Spleen (tissue), 11 donors: ENCODE measurements at regions not wholly inside any gene's neighbourhood (a gene's known extent, or its start where the extent isn't known, plus 50 kb on each side); places are given as distances from the start of the nearest gene placed in this dataset.

Experiments
- DNase-seq: peaks from one replicate; pipeline ENCODE4 v3.0.0-alpha.2; 2020
- H3K27ac ChIP-seq, 8 donors: fragments of 200-600 bp; sonication (generic) in 7 of 8; 1 replicate in 4 of 8; 2 replicates in 4 of 8; pipeline versions ENCODE4 v1.5.0 to v1.8.0; 2016 to 2021; ENCODE audit warnings: inconsistent platforms in 4 of 8, mild to moderate bottlenecking in 4 of 8, moderate library complexity in 1 of 8
- H3K27me3 ChIP-seq, 7 donors: fragments of 200-600 bp; sonication (generic) in 6 of 7; replicated peaks in 1 of 7; 1 replicate in 4 of 7; 2 replicates in 3 of 7; pipeline versions ENCODE4 v1.5.0 to v1.8.0; 2016 to 2021; ENCODE audit warnings: inconsistent platforms in 3 of 7, mild to moderate bottlenecking in 1 of 7
- H3K36me3 ChIP-seq, 6 donors: fragments of 200-600 bp; sonication (generic) in 5 of 6; 1 replicate in 4 of 6; 2 replicates in 2 of 6; pipeline versions ENCODE4 v1.5.0 to v1.8.0; 2016 to 2021; ENCODE audit warnings: inconsistent platforms in 2 of 6
- H3K4me1 ChIP-seq, 6 donors: fragments of 200-600 bp; sonication (generic) in 5 of 6; 1 replicate in 3 of 6; 2 replicates in 3 of 6; pipeline versions ENCODE4 v1.5.0 to v1.8.0; 2016 to 2021; ENCODE audit warnings: inconsistent platforms in 3 of 6
- H3K4me3 ChIP-seq, 8 donors: fragments of 200-600 bp; sonication (generic) in 7 of 8; 1 replicate in 4 of 8; 2 replicates in 4 of 8; pipeline versions ENCODE4 v1.5.0 to v1.8.0; 2016 to 2021; ENCODE audit warnings: inconsistent platforms in 4 of 8, mild to moderate bottlenecking in 4 of 8, moderate library complexity in 2 of 8
- H3K9me3 ChIP-seq, 8 donors: fragments of 200-600 bp; sonication (generic) in 7 of 8; 1 replicate in 4 of 8; 2 replicates in 4 of 8; pipeline versions ENCODE4 v1.5.0 to v1.8.0; 2016 to 2021; ENCODE audit warnings: inconsistent platforms in 4 of 8
- POLR2A ChIP-seq, 3 donors: fragments of 450-650 bp; IDR thresholded peaks; one replicate each; pipeline ENCODE4 v1.5.1; 2017; ENCODE audit warnings: antibody characterized with exemption in 3 of 3, mild to moderate bottlenecking in 1 of 3
- POLR2AphosphoS5 ChIP-seq, 3 donors: sonication (generic); formaldehyde crosslinking; IDR thresholded peaks; one replicate each; pipeline ENCODE4 v1.5.1; 2017; ENCODE audit warnings: antibody characterized with exemption in 3 of 3
- WGBS, 5 donors: extraction: QIAGEN DNeasy Blood & Tissue Kit in 3 of 5; methylation state at CpG; one replicate each; pipeline versions ENCODE4 v1.1.5 to v1.1.7; 2013 to 2018; 5-methylcytosine and 5-hydroxymethylcytosine counted together
- intact Hi-C: fragments of 100-400 bp; cut with DNase I; formaldehyde crosslinking; loops from one replicate; pipeline ENCODE4 v1.15.0; 2023; ENCODE audit warnings: low total_unique reads
- TF ChIP-seq, protein P1 (sequence below), 11 experiments: fragments of 200-600 bp in 7 of 11; fragments of 450-650 bp in 4 of 11; sonication (generic) in 4 of 11; IDR thresholded peaks in 8 of 11; conservative IDR thresholded peaks in 3 of 11; 1 replicate in 7 of 11; 2 replicates in 4 of 11; pipeline versions ENCODE4 v1.4.0 to v1.8.0; 2016 to 2021; ENCODE audit warnings: antibody characterized with exemption in 11 of 11, inconsistent platforms in 4 of 11, mild to moderate bottlenecking in 1 of 11
- donor health status: healthy with polysubstance abuse.
- donor health status: DM: no; HTN: no; CAD: no; lungs with moderate emphysema.
- donor health status: DM: no; HTN: no; CAD: no.
- donor health status: Bipolar disorder and iron deficiency.
- donor health status: healthy.
- donor health status: DM: no; HTN: no; CAD: no.
- donor health status: DM: yes; HTN: yes; CAD: no.

DNA sequence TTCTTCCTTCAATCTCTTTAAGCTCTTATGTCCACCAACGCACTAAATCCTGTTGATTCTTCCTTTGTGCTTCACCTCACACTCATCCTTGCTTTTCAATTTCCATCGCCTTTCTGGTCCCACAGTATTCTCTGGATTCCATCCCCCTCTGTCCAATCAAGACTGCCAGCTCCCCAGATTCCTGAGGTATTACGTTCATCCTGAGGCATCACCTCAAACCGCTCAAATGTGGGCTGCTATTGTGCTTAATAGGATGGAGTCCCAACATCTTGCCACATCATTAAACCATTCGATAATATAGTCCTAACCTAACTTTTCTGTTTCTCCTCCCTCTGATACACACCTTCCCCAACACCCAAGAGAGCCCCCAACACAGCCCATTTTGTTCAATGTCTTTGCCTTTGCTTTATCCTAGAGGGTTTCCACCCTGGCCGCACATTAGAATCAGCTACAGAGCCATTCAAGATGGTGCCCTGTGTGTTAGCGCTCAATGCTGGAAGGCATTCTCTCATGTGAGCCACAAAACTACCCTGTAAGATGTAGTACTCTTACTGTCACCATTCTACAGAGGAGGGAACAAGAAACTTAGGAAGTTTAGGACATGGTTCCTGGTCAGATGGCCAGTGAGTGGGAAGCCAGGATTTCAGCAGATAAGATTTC is 79.5 kb upstream of the LEP start:
- 87 to 95% (median 91%) methylated on average over 7 of the region's 7 CpGs for WGBS, 5 donors
- H3K27ac ChIP-seq, result no peak overlapping the region
- peaks cover 0 to 11% (median 7%) of the 10 kb centered on the region in 6 donors for H3K4me1 ChIP-seq
- H3K4me3 ChIP-seq, result no peak overlapping the region
- peaks cover 0 to 63% (median 24%) of the 10 kb centered on the region in 7 donors for H3K27me3 ChIP-seq
- H3K36me3 ChIP-seq, result no peaks in the 10 kb centered on the region
- DNase-seq, result no peak
- no peaks in the 10 kb centered on the region for H3K9me3 ChIP-seq
- TF ChIP-seq, protein P1, sequence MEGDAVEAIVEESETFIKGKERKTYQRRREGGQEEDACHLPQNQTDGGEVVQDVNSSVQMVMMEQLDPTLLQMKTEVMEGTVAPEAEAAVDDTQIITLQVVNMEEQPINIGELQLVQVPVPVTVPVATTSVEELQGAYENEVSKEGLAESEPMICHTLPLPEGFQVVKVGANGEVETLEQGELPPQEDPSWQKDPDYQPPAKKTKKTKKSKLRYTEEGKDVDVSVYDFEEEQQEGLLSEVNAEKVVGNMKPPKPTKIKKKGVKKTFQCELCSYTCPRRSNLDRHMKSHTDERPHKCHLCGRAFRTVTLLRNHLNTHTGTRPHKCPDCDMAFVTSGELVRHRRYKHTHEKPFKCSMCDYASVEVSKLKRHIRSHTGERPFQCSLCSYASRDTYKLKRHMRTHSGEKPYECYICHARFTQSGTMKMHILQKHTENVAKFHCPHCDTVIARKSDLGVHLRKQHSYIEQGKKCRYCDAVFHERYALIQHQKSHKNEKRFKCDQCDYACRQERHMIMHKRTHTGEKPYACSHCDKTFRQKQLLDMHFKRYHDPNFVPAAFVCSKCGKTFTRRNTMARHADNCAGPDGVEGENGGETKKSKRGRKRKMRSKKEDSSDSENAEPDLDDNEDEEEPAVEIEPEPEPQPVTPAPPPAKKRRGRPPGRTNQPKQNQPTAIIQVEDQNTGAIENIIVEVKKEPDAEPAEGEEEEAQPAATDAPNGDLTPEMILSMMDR (IDR thresholded peaks at IDR 0.05 in 8 of 11, conservative IDR thresholded peaks at IDR 0.05 in 3 of 11), result no peak
- no peak for TF ChIP-seq POLR2AphosphoS5 (IDR thresholded peaks at IDR 0.05)
- no peak for TF ChIP-seq POLR2A (IDR thresholded peaks at IDR 0.05)
- intact Hi-C loops, result no loop called here

DNA sequence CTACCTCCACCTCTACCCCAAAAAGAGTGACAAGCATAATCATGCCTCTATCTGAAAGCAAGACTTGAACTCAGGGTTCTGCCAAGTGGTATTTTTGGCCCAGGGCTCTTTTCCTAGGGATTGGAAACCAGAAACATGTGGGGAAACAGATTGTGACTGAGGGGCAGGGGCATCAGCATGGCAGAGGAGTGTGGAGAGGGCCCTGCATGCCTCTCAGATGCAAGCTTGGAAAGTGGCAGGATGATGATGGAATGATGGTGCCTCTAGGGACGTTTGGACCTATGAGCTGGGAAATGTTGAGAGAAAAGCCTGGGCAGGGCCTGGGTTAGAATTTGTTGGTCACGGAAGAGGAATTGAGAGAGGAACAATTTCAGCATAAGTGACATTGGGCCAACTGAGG is 78.4 kb upstream of the LEP start:
- Histone ChIP-seq H3K36me3 (no peaks in the 10 kb centered on the region), H3K4me3 (no peak overlapping the region), H3K4me1 (peaks cover 0 to 21% (median 18%) of the 10 kb centered on the region in 6 donors), H3K27me3 (peaks cover 0 to 72% (median 35%) of the 10 kb centered on the region in 7 donors), H3K9me3 (no peaks in the 10 kb centered on the region), H3K27ac (no peak overlapping the region)
- TF ChIP-seq, protein P1 (IDR thresholded peaks at IDR 0.05 in 8 of 11, conservative IDR thresholded peaks at IDR 0.05 in 3 of 11), result no peak
- no peak for TF ChIP-seq POLR2A (IDR thresholded peaks at IDR 0.05)
- WGBS, 5 donors, result 73 to 89% (median 81%) methylated on average over 2 of the region's 2 CpGs
- DNase-seq, result no peak
- intact Hi-C loops, result no loop called here

DNA sequence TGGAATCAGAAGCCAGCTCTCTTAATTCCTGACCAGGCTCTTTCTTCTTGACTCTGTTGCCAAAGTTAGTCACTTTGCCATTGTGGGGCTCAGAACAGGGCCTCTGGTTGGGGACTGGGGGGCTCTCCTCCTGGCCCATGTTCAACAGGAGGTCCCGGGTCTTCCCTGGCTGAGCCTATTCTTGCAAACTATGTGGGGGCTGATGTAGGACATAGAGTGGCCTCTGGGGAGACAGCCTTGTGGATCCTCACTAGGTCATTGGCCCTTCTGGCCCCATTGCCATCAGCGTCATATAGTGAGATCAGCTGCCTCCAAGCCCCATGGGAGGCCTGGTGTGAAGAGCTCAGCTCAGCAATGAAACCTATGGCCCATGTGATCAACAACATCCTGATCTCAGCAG is 77.6 kb upstream of the LEP start:
- H3K27me3 ChIP-seq, result peaks cover 6 to 74% (median 43%) of the 10 kb centered on the region in 7 donors
- 89 to 100% (median 90%) methylated on average over 2 of the region's 2 CpGs for WGBS, 5 donors
- TF ChIP-seq, protein P1 (IDR thresholded peaks at IDR 0.05 in 8 of 11, conservative IDR thresholded peaks at IDR 0.05 in 3 of 11), result no peak
- TF ChIP-seq POLR2A (IDR thresholded peaks at IDR 0.05) (no peak), POLR2AphosphoS5 (IDR thresholded peaks at IDR 0.05) (no peak)
- no peak overlapping the region for H3K27ac ChIP-seq
- DNase-seq, result no peak
- peaks cover 0 to 30% (median 26%) of the 10 kb centered on the region in 6 donors for H3K4me1 ChIP-seq
- H3K9me3 ChIP-seq, result no peaks in the 10 kb centered on the region
- H3K36me3 ChIP-seq, result no peaks in the 10 kb centered on the region
- H3K4me3 ChIP-seq, result no peak overlapping the region
- intact Hi-C loops, result no loop called here

- DNase-seq, result no peak
- 80 to 82% (median 80%) methylated on average over 6 of the region's 6 CpGs for WGBS, 5 donors
- no peaks in the 10 kb centered on the region for H3K9me3 ChIP-seq
- H3K4me3 ChIP-seq, result no peak overlapping the region
- intact Hi-C loops, result no loop called here
- H3K4me1 ChIP-seq, result peaks cover 0 to 32% (median 28%) of the 10 kb centered on the region in 6 donors
- H3K27ac ChIP-seq, result no peak overlapping the region
- H3K27me3 ChIP-seq, result peaks cover 10 to 78% (median 50%) of the 10 kb centered on the region in 7 donors
- H3K36me3 ChIP-seq, result no peaks in the 10 kb centered on the region
- TF ChIP-seq POLR2A (IDR thresholded peaks at IDR 0.05), result no peak
These were observed 76.8 kb upstream of the LEP start for GRCh38 chr7:128164061-128164954.
